EH (cell line): ENCODE measurements at regions not wholly inside any gene's neighbourhood (a gene's known extent, or its start where the extent isn't known, plus 50 kb on each side); places are given as distances from the start of the nearest gene placed in this dataset.
"Not testable (repeated sequence)": the region's sequence is repeated elsewhere in the genome, so short reads cannot be mapped to it uniquely, and the experiment has no call there.

Source experiments
- DNase-seq: peaks from one replicate; pipeline ENCODE4 v3.0.0-alpha.2; 2015; ENCODE audit warnings: low read depth

DNA sequence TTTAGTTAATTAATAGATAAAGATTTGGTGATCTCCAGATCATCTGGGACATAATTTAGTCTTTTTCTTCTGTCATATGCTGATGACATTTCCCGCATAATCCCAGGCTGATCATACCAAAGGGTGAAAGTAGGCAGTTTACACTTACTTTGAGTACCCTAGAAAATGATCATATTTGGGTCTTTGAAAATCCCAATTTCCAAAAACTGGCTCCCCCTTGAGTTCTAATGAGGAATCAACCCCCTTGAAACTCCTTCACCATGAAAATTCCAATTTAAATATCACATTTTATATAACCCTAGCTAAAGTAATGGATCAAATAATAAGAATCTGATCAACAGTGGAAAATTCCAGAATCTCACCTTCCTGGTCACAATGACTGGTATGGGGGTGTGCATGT is 223.4 kb downstream of the NAF1 start:
- no peak for DNase-seq

DNA sequence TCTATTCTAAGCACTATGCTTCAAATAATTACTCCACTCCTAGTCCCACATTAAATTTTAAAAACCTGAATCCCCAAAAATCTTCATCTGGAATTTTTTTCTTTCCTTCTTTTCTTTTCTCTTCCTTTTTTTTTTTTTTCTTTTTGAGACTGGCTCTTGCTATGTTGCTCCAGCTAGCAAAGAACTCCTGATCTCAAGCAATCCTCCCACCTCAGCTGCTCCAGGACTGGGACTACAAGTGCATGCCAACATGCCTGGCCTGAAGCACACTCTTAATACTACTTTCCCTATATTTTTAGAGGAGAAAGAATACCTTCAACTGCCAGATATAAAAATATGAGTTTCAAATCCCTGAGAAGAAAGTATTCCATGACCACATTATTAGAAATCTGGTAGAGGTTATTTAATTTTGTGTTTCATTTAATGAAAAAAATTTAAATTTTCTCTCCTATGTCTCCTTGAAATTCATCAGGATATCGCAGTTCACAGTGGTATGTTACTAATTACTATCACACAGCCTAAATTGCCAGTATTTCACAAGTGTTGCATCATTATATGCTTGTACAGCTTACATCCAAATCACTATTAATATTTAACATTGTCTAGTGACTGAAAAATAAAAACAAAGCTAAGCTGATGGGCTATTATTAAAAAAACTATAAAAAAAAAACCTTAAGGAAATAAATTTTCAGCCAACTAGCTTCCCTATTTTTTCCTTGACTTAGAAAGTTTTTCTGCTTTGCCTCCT is 227.8 kb downstream of the NAF1 start:
- no peak for DNase-seq

DNA sequence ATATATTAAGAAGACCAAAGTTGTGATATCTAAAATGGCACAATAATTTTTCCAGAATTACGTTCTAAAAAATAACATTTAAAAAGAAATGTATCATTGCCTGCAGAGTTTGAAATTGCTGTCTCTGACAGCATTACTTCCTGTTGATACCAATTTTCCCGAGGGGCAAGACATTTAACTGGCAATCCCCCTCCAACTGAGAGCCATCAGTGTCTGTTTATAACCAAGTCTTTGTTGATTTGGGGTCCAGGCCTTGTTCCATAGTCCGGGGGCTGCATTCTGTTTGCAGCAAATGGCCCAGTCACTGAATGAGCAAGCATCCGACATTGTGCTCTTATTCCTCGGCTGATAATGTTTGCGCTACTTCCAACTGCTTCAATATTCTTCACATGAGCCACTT is 231.5 kb downstream of the NAF1 start:
- DNase-seq = no peak

DNA sequence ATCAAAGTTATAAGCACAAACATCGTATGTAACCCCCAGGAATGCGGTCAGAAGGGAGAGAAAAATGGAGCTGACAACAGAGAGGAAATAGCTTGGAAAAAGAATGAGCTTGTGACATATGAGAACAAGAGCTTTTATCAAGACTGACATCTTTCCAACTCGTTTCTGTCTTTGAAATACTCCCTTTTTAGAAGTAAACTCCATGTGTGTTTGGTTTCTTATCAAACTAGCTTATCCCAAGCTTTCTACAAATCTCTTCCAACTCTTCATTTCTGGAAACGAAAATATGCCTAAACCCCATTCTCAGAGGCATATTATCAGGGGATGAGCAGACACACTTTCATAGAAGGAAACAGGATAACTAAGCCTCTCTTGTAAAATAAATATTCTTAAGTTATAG is 235.4 kb downstream of the NAF1 start:
- no peak for DNase-seq

DNA sequence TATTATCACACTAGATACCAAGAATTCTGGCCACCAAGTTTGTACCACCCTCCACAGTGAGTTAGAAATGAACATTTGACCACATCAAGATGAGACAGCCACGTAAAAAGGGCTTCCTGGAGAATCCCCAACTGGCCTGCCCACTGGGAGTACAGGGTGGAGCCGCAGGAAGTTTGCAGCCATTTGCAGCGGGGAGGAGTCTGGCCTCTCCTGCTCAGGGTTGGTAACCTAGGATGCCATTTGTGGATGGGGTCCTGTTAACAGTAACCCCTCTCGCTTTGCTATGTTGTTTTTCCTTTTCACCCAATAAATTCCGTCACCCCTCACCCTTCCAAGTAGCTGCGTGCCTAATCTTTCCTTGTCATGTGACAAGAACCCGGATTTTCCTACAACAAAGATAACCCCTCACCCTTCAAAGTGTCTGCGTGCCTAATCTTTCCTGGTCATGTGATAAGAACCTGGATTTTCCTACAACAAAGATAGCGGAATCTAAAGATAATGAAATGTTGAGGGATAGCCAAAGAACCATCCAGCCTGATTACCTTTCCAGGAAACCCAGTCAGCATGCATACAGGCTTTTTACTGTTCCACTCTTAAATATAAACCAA is 245.4 kb downstream of the NAF1 start:
- no peak for DNase-seq

DNA sequence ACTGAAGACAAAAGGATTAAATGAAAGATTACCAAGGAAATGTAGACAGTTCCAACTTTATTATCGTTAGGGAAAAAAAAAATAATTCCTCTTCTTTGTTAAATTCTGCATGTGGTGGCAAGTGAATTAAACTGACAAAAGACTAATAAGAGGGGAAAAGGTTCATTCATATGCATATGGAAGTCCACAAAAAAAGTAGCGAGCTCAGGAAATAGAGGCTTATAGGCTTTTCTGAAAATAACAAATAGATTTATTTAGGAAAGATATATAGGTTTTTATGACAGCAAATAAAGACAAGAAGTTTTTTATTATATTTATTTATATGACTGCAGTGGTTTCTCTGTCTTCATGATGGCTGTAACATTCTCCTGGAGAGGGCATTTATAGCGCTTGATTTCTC is 246.0 kb downstream of the NAF1 start:
- DNase-seq = no peak

DNA sequence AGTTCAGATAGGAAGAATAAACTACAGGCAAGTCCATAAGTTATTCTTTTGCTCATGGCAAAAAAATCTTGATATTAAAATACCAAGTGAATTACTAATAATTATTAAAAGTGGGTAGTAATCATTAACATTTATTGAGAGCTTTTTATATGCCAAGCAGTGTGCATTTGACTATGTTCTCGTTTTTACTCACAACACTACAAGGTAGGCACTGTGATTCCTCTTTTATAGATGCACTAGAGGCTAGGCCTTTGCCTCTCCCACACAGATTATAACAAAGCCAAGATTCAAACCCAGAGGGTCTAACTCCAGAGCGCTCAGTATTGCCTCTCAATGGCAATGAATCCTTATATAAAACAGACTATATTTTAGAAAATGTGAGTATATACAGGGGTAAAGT is 254.2 kb downstream of the NAF1 start:
- no peak for DNase-seq

DNA sequence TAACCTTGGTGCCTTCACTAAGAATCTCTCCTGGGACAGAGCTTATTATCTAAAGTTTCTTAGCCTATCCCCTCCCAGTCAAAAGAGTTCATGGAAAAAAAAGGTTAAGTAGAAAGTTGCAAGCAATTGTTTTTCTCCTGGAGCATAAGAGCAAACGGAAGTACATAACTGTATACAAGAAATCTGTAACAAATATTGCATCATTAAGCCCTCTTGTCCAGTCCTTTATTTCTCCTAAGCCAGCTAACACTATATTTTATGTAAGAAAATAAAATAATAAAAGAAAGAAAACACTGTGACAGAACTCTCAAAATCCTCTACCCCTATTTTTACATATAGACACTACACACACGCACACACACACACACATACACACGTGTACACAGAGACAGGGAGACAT is 255.3 kb downstream of the NAF1 start:
- no peak for DNase-seq

DNA sequence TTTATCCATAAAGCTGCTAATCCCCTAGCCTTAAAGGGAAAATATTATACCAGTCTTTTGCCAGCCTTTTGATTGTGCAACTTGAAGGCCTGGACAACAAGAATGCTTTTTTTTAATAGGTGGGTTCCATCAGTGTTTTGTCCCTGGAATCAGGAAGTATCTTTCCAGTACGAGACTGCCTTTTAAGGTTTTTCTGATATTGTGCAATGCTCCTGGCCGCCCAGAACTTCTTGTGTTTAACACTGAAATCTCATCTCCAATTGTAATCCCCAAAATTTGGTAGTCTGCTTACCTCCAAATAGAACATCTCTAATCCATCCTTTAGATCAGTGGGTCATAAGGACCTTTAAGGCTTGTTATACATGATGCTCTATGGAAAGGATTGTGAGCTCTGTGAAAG is 256.7 kb downstream of the NAF1 start:
- DNase-seq = no peak

DNA sequence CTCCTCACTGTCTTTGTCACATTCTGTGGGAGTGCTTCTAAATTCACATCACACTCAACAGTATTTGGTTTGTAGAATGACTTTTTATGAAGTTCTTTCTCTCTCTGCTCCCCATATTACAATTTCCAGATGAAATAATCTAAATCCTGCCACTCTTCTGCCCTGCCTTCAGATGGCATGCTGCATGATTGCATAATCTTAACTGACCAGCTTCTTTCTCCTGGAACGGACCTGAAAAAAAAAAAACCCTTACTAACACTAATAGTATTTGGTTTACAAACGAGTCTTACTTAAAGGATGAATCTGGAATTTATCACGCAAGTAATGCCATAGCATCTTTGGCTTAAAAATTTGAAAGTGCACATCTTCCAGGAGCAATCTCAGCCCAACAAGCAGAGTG is 272.3 kb downstream of the NAF1 start:
- DNase-seq = no peak

DNA sequence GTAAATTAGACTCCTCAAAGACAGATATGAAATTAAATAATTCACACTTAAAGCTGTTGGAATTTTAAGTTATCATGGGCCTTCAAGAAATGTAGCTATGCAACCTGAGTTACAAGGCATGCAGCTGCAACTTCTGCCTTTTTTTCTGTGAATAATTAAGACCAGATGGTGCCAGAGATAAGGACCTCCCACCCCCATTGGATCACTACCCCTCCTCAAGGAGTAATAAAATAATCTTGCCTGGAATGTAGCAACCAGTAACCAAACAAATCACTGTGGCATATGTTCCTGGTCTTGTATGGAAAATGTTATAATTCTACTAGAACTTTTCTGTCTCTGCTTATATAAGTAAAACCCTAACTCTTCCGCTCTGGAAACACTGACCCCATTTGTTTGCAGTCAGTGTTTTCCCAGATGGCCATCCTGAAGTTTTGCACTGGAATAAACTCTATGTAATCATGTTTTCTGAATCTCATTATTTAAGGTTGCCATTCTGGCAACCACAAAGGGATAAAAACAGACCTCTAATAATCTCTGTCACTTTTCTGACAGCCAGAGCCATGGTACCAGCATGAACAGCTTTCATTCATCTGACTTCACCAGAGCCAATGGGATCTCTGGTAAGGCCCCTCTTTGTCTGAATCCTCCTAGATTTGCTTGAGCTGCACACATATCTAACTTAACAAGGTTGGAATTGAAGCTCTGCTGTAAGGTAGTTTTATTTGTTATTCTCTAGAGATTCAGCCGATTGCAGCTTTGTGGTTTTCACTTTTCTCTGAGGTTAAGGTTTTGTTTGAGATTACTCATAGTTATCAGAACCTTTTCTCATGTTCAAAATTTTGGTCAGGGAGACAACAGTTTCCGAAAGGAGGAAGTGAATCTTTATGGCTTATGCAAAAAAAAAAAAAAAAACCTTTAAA is 274.6 kb downstream of the NAF1 start:
- no peak for DNase-seq

DNA sequence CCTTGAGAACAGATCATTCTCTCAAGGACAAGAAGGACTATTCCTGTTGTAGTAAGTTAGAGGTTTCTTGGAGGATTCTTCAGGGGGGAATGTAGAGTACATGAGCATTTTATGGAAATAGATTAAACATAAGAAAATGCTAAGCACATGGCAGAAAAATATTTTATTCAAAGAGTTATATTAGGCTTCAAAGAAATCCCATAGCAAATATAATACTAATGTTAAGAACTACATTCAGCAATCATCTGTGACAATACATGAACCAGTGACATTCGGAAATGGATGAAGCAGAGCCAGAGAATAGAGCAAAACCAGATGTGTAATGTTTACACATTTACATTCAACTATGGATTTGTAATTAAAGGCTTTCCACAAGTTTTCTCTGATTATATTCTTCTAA is 288.6 kb downstream of the NAF1 start:
- no peak for DNase-seq

DNA sequence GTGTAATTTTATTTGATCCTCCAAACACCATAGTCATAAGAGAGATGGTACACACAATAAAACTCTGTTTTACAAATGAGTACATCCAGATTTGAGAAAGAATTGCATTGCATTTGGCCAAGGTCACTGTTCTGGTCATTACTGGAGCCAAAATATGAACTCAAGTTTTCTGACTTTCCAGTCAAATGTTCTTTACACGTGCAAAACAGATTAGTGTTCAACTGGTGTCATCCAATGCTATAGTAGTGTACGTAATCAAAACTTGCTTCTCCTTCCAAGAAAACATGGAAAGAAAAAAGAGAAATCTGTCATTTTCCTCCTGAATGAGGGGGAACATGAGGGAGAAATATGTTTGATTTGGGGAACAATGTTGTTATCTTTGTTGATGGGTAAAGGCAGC is 291.9 kb downstream of the NAF1 start:
- no peak for DNase-seq

DNA sequence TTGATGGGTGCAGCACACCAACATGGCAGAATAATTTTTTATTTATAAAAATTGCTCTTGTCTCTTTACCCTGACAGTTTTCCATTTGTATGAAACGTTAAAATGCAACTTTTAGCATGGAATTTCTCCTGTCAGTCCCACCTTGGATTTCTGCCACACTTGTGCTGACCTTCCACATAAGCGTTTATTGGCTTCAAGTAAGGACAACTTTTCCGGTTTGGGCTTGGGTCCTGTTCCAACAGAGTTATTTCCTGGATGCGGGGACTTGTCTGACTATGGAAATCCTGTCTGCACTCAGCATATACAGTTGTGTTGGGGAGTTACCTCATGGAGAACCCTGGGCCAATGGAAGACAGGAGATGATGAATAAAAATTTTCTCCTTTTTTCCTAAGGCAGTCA is 294.7 kb downstream of the NAF1 start:
- no peak for DNase-seq

DNA sequence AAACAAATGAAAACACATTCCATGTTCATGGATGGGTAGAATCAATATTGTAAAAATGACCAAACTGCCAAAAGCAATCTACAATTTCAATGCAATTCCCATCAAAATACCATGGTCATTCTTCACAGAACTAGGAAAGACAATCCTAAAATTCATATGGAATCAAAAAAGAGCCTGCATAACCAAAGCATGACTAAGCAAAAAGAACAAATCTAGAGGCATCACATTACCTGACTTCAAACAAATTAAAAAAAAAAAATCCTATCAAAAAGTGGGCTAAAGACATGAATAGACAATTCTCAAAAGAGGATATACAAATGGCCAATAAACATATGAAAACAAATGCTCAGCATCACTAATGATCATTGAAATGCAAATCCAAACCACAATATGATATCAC is 297.5 kb downstream of the NAF1 start:
- no peak for DNase-seq

DNA sequence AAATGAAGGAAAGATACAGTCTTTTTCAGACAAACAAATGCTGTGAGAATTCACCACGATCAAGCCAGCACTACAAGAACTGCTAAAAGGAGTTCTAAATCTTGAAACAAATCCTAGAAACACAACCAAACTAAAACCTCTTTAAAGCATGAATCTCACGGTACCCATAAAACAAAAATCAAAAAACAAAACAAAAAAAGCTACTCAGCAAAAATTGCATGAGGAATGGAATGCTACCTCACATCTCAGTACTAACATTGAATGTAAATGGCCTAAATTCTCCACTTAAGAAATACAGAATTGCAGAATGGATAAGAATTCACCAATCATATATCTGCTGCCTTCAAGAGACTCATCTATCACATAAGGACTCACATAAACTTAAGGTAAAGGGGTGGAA is 300.1 kb downstream of the NAF1 start:
- no peak for DNase-seq

DNA sequence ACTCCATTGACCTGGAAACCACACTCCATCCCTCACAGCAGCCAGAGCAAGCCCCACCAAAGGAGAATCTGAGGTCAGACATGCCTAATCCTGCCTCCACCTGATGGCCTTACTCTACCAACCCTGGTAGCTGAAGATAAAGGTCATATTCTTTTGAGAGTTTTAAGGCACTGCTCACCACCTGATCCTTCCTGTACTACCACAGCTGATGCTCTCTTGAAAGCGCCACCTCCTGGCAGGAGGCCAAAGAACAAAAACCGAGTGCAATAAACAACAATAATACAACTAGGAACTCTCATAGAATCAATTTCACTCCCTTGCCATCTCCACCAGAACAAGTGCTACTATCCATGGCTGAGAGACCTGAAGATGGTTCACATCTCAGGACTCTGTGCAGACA is 301.6 kb downstream of the NAF1 start:
- no peak for DNase-seq

DNA sequence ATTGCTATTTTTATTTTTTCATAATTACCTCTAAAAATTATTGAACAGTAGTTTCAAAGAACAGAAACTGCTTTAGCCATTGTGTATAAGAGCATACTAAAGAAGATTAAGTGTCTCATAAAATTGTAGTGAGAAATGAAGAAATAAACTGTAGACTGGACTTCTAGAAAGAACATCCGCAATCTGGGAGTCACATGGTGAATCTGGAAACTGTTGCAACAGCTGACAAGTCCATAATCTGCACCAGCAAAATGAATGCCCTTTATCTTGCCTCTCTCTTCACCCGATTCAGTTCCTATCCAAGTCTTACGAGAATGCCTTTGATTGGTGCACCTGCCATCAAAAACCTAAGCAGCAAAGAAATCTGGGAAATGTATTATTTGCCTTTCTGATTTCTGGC is 312.9 kb downstream of the NAF1 start:
- no peak for DNase-seq

DNA sequence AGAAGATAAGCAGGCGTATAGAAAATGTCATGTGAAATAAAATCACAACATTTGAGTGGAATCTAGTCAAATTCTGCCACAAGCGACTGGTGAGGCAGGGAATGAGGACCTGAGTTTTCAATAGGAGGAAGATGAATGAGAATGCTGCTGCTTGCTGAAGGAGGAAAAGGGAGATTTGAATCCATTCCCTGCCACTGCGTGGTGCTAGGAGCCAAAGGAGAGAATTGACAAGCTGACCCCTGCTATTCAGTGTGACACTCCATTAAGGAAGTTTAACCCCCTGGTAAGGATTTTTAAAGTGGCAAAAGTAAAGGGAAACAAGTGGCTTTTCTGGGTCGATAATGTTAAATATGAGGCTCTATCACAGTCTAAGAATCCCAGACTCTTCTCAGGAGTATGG is 314.0 kb downstream of the NAF1 start:
- no peak for DNase-seq

DNA sequence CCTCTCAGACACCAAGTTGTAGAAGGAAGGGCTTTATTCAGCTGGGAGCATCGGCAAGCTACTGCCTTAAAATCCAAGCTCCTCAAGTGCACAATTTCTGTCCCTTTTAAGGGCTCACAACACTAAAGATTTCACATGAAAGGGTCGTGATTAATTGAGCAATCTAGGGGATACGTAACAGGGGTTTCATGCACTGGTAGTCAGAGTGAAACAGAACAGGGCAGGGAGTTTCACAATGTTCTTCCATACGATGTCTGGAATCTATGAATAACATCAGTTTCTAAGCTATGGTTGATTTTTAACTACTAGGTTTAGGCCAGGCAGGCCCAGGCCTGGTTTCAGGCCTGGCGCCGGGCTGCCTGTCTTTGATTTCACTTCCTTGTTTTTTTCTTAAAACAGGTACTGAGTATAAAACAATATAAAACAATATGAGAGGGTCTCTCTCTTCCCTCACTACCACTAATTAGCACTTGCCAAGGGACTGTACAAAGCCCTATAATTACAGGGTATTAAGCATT is 315.4 kb downstream of the NAF1 start:
- not testable (repeated sequence) for DNase-seq

DNA sequence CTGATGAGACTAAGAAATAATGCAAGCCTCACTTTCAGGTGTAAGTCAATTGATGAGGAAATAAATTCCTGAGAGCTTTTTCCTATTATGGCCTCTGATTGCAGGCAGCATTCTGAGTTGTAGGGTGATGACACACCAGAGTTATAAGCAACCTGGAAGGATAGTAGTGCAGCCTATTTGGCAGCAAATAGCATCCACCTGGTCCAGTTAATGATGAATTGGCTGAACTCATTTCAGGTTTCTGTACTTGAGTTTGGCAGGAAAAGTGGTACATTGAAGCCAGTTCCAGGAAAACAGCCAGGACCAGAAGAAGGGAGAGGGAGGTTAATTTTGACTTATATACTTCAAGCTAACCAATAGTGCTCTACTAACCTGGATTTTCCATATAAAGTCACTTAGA is 316.8 kb downstream of the NAF1 start:
- no peak for DNase-seq

DNA sequence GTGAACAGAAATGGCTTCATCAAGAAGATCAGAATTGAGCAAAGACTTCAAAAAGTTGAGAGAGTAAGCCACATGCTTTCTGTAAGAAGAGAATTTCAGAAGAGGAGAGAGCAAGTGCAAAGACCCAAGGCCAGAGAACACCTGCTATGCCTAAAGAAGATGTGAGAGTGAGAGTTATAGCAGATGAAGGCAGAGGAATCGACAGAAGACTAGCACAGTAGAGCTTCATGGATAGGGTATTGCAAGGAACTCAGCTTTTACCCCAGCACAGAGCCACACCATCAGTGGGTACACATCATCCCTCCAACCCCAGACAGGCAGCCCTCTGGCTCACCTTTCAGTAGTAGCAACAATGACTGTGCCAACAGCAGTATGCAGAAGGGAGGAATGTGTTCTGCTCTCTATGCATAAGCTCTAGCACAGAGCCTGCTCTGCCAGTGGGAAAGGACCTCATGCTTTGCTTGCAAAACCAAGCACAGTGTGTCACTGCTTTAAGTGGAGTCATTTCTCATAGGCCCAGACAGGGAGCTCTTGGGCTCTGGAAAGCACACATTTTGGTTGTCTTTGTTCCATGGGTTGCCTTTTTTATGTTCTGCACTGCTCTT is 318.6 kb downstream of the NAF1 start:
- no peak for DNase-seq

DNA sequence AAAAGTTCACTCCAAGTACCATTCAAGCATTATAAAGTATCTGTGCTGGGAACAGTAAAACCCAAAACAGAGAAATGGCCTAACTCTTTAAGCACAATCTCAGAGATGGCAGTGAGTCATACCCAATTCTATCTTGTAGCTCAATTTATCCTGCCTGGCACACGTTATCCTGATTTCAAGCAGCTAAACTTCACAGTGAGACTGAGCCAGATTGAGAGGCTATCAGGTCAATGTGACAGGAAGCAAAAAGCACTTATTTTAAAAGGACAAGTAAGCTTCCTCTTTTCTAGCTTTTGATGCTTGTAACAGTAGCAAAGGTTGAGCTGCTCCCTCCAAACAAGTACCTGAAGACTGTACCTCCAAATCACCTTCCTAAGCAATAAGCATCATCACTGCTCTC is 324.9 kb downstream of the NAF1 start:
- DNase-seq = no peak
